HG02610 (cell line): ENCODE measurements at regions not wholly inside any gene's neighbourhood (a gene's known extent, or its start where the extent isn't known, plus 50 kb on each side); places are given as distances from the start of the nearest gene placed in this dataset.
A peak's percentile ranks its signal among the peaks of the same experiment; 100 is the strongest.

ENCODE experiments used
- ATAC-seq: cut with Tn5 transposase; IDR thresholded peaks from one replicate; pipeline ENCODE4 v1.9.1; 2021; ENCODE audit warnings: mild to moderate bottlenecking, moderate library complexity; ENCODE audit not compliant: unreplicated experiment

DNA sequence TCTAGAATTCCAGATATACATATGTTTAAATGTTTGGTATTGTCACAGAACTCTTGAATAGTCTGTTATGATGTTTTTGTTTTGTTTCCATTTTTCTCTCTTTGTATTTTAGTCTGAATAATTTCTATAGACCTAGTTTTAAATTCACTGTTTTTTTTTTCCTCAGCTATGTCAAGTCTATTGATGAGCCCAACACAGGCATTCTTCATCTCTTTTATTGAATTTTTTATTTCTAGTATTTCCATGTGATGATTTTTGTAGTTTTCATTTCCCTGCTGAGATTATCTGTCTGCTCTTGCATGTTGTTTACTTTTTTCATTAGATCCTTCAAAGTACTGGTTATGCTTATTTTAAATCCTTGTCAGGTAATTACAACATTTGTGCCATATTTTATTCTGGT is 254.7 kb downstream of the C1D start:
- no peak for ATAC-seq

DNA sequence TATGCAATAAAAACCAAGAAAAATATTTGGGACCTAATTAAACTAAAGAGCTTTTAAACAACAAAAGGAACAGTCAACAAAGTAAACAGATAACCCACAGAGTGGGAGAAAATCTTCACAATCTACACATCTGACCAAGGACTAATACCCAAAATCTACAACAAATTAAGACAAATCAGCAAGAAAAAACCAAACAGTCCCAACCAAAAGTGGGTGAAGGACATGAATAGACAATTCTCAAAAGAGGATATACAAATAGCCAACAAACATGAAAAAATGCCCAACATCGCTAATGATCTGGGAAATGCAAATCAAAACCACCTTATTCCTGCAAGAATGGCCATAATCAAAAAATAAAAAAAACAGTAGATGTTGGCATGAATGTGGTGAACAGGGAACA is 250.1 kb downstream of the C1D start:
- ATAC-seq = no peak

DNA sequence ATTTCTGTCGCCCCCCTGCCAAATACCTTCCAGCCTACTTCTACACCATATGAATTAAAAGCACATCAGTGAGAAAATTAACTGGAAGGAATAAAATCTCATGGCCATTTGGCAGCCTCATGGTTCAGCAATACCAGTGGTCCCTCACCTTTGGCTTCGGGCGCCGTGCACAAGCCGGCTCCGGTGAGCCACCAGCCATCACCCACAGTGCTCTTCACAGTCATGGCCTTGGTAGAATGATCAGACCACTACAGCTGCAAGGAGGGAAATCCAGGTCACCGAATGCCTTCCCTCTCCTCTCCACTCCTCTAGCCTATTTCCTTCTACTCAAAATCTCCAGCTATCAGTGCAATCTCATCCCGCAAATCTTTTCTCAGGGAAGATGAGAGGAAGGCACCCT is 239.1 kb downstream of the C1D start:
- no peak for ATAC-seq

DNA sequence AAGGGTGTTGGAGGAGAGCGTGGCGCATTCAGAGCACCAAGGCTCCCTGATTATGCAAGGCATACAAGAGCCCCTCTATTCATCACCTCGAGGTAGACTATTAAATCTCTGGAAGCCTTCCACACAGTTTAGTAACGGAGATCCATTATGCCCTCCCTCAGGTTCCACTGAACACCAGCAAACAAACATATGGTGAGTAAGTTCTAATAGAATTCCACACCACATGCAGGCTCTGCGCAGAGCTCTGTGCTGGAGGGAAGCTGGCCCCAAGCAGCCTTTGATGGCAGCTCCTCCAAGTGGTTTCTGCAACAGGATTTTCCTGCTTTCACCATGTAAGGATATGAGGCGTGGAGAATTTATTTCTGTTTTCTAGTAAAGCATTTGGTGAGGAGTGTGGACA is 238.6 kb downstream of the C1D start:
- ATAC-seq = no peak

DNA sequence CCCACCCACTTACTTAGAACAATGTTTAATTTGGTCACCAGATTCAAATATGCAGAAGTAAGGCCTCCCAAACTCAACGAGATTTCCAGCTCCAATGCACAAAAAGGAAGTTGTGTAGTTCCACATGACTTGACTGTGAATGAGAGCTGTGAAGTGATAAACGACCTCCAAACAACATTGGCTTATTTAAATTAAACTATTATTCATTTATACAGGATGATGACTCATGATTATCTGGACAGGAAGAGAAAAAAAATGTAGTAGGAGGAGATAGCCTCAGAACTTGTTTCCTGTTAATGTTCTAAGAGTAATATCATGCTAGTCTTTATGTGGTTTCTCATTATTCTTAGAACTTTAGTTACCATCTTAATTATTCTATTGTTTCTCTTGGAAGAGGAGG is 237.3 kb downstream of the C1D start:
- no peak for ATAC-seq

GRCh38 chr2:67828066-67828465 is 234.7 kb downstream of the C1D start:
- ATAC-seq = no peak

DNA sequence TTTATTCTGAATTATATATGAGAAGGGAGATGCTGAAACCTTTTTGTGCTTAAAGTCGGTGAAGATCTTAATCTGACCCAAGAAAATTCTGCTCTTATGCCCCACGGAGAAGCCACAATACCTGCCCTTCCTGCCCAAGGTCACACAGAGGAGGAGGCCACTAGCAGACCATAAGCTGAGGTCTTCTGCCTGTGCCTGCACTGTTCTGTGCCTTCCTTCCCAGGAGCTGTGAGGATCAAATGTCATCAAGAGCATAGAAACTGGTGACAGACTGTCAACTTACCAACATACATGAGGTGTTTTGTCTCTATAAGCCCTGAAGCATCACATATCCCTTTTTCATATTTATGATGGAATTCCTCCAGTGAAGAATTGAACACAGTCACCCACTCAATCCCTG is 233.3 kb downstream of the C1D start:
- no peak for ATAC-seq

DNA sequence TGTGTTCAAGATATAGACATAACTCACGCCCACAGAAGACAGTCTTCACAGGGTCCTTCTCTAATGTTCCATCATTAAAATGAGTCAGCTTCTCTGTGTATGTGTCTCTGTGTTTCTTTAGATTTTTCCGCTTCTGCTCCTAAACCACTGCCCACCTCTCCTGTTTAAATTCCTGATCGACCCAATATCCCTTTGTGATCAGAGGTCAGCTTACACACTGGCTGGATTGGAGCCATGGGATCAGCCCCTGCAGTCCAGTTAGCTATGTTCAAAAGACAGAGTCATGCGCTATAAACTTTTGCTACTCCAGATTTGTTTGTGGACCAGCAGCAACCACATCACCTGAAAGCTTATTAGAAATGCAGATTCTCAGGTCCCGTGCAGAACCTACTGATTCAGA is 229.2 kb downstream of the C1D start:
- no peak for ATAC-seq

- ATAC-seq = no peak
Measured at GRCh38 chr2:67834482-67834881, 228.3 kb downstream of the C1D start.

DNA sequence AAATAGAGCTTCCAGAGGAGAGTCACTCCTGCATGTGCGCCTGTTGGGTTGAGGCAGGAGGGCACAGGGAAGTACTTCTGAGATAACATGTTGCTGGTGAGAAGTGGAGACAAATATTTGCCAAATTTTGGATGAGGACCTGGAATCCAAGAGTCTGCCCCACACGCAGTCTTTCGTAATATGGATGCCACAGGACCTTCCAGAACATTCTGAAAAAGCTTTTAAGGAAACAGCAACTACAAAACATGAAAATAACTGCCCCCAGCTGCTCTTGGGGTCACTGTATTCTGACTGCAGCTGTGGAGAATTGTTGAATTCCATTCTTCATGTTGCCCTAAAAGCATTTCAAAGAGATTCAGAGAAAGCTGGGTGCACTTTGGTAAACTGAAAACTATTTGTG is 227.5 kb downstream of the C1D start:
- ATAC-seq = no peak

DNA sequence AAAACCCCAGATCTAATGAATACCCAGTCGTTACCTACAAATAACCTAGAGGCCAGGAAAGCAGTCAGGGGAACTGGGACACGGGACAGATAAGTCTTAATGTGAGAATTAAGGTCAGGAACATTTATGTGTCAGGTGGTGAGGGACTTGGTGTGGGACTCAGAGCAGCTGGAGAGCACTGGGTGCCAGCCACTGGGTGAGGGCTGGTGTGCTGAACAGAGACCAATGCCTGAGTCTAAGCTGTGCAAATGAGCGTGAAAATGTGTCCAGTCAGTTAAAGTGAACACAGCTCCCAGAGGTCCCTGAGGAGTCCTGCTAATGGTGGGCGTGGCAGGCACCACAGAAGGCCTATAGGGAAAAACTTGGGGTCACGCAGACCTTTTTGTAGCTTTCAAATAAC is 225.9 kb downstream of the C1D start:
- no peak for ATAC-seq

DNA sequence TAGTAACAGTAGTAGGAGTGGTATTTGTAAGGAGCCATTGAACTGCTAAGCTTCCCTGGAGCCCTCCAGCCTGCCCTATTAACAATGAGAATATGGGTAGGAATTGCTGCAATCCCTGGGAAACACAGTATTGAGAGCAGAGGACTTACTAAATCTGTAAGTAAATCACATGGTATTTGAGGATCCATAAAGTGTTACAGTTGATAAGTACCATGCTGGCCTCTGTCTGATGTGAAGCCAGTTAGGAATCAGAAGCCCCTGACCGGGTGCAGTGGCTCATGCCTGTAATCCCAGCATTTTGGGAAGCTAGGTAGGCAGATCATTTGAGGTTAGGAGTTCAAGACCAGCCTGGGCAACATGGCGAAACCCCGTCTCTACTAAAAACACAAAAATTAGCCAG is 224.6 kb downstream of the C1D start:
- ATAC-seq = no peak

DNA sequence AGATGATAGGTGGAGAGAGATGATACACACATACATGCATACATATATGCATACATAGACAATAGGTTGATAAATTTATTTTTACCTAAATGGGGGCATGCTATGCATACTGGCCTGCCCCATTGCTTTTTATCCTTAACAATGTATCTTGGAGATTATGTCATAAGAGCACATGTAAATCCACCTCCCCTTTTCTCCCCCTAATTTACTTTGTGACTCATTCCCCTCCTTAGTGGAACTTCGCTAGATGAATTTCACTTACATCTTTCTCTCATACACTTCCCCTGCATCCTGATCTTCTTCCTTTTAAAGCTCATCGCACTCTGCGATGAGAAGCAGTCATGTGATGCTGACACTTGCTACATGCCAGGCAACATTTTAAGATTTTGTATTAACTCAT is 223.6 kb downstream of the C1D start:
- no peak for ATAC-seq

- no peak for ATAC-seq
Measured at GRCh38 chr2:67839668-67840067, 223.1 kb downstream of the C1D start.

- ATAC-seq = peak; percentile 82
Measured at GRCh38 chr2:67840460-67841068, 222.2 kb downstream of the C1D start.

DNA sequence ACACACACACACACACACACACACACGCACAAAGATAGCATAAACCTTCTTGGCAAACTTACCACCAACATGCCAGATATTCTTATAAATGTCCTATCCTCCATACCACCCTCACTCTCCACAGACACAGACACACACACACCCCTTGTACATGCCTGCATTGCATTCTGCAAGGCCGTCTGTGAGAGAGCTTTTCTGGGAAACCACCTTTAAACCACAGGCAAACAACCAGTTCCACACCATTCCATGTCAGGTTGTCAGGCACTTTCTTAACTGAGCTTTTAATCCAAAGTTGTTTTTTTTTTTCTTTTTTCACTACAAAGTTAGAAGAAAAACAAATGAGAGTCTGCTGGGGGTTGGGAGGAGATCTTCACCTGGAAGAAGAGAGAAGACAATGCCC is 221.1 kb downstream of the C1D start:
- no peak for ATAC-seq

- ATAC-seq = no peak
Measured at GRCh38 chr2:67842375-67842959, 220.3 kb downstream of the C1D start.

- no peak for ATAC-seq
Measured at GRCh38 chr2:67844024-67844540, 218.7 kb downstream of the C1D start.

- no peak for ATAC-seq
Measured at GRCh38 chr2:67845621-67846369, 217.0 kb downstream of the C1D start.

DNA sequence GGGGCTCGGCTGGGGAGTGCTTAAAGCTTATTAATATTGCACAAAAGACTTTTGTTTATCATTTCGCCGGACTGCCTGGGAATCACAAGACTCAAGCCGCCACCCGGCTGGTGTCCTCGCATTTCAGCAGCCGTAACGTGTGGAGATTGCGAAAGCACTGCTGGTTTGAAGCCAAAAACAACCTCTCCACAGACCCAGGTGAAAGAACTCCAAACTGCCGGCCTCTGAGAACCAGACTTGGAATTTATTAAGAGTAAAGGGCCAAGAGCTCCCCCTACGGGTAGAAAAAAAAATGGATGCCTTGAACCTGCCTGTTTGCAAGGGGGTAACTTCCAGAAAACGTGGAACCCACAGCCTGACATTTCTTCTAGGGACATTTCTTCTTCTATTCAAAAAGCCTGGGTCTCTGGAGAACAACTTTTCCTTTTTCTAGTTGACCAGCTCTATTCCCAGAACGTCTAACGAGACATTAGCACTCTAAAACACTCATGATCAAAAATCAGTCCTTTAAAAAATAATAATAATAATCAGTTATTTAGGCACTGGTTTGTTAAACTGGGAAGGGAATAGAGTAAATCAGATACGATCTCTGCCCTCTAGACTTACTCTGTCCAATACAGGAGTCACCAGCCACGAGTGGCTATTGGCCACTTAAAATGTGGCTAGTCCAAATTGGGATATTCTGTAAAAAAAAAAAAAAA is 216.3 kb downstream of the C1D start:
- peak; percentile 57 for ATAC-seq

- ATAC-seq = no peak
Measured at GRCh38 chr2:67848551-67849285, 214.1 kb downstream of the C1D start.
